HepG2 (cell line): ENCODE measurements at regions not wholly inside any gene's neighbourhood (a gene's known extent, or its start where the extent isn't known, plus 50 kb on each side); places are given as distances from the start of the nearest gene placed in this dataset.

Experiments
- ATAC-seq: fragments of 200-7000 bp; cut with Tn5 transposase; 3 replicates; pipeline ENCODE4 v1.9.1; 2020; ENCODE audit warnings: mild to moderate bottlenecking, moderate library complexity
- BruUV-seq: library from RNA; stranded (reverse); fragments of 400-500 nt; replicated peaks from 2 replicates; lab custom pipeline; 2021; lab: Mats Ljungman, UMichigan
- CTCF ChIA-PET: fragments of 300-600 bp; formaldehyde crosslinking; extraction: SDS; loops from one replicate; lab custom pipeline; 2021; ENCODE audit warnings: low total read pairs, inconsistent platforms, low intra/inter-chr PET ratio; lab: Yijun Ruan, JAX
- POLR2A ChIA-PET: fragments of 350-600 bp; sonication (Branson Sonifier 250); formaldehyde crosslinking; loops from one replicate; lab custom pipeline; 2020; ENCODE audit warnings: antibody characterized with exemption, inconsistent platforms; lab: Yijun Ruan, JAX
- DNase-seq: peaks from one replicate; pipeline ENCODE4 v3.0.0-alpha.2; 2015; ENCODE audit warnings: low spot score
- FAIRE-seq: peaks from 3 replicates; lab custom pipeline; 2011; peaks lifted over from hg19 to GRCh38; lab: Jason Lieb, UNC
- H2AFZ ChIP-seq: one replicate; pipeline ENCODE4 v1.6.1; 2011; ENCODE audit warnings: low read length, inconsistent platforms
- H3K27ac ChIP-seq: fragments of 300-600 bp; 3 replicates; pipeline ENCODE4 v1.8.0; 2011; ENCODE audit warnings: mixed run types, mild to moderate bottlenecking, mixed read lengths, low read length, inconsistent platforms; ENCODE audit not compliant: insufficient read depth; ENCODE audit errors: extremely low read length
- H3K27me3 ChIP-seq, 2 experiments: fragments of 200-600 bp in 1 of 2; 2 replicates in 1 of 2; 3 replicates in 1 of 2; pipeline versions ENCODE4 v1.6.0 to v1.8.0; 2011; ENCODE audit warnings: low read length in 2 of 2, mild to moderate bottlenecking in 2 of 2, moderate library complexity in 2 of 2, inconsistent platforms in 1 of 2; ENCODE audit not compliant: insufficient read depth in 2 of 2, control insufficient read depth in 1 of 2
- H3K36me3 ChIP-seq, 2 experiments: fragments of 200-600 bp in 1 of 2; replicated peaks in 1 of 2; 2 replicates in 1 of 2; 3 replicates in 1 of 2; pipeline versions ENCODE4 v1.5.1 to v1.8.0; 2011; ENCODE audit warnings: low read length in 2 of 2, inconsistent platforms in 1 of 2; ENCODE audit not compliant: insufficient read depth in 2 of 2, control insufficient read depth in 1 of 2
- H3K4me1 ChIP-seq: 2 replicates; pipeline ENCODE4 v1.5.1; 2012; ENCODE audit warnings: low read length, inconsistent platforms; ENCODE audit not compliant: insufficient read depth
- H3K4me2 ChIP-seq: 2 replicates; pipeline ENCODE4 v1.6.0; 2011; ENCODE audit warnings: low read depth, low read length, inconsistent platforms
- H3K4me3 ChIP-seq, 3 experiments: fragments of 200-600 bp in 1 of 3; sonication (generic), shearing (Covaris generic) in 1 of 3; replicated peaks in 1 of 3; 2 replicates each; pipeline ENCODE4 v1.5.1; 2011 to 2016; ENCODE audit warnings: low read length in 3 of 3, inconsistent platforms in 2 of 3, low read depth in 2 of 3, mild to moderate bottlenecking in 2 of 3, control low read depth in 1 of 3, mixed read lengths in 1 of 3; ENCODE audit not compliant: insufficient read depth in 1 of 3
- H3K79me2 ChIP-seq: one replicate; pipeline ENCODE4 v1.6.1; 2011; ENCODE audit warnings: low read length, inconsistent platforms; ENCODE audit not compliant: insufficient read depth
- H3K9ac ChIP-seq: 2 replicates; pipeline ENCODE4 v1.6.0; 2011; ENCODE audit warnings: mild to moderate bottlenecking, low read depth, low read length, inconsistent platforms; ENCODE audit not compliant: insufficient read depth
- H3K9me3 ChIP-seq: 2 replicates; pipeline ENCODE4 v1.5.1; 2012; ENCODE audit warnings: mild to moderate bottlenecking, low read length
- H4K20me1 ChIP-seq: 2 replicates; pipeline ENCODE4 v1.6.0; 2011; ENCODE audit warnings: inconsistent platforms, mild to moderate bottlenecking, low read length, moderate library complexity; ENCODE audit not compliant: insufficient read depth
- ATF7-NPFF ChIP-seq: sonication (generic); formaldehyde crosslinking; IDR thresholded peaks from 2 replicates; pipeline ENCODE4 v1.8.1; 2023; ENCODE audit warnings: mild to moderate bottlenecking, low read depth, missing genetic modification reagents, moderate library complexity
- CBX1 ChIP-seq: IDR thresholded peaks from one replicate; pipeline ENCODE4 v1.6.1; 2016; ENCODE audit warnings: antibody characterized with exemption, low read depth
- CTCF ChIP-seq: sonication (generic); formaldehyde crosslinking; IDR thresholded peaks from 2 replicates; pipeline ENCODE4 v1.5.0; 2020; ENCODE audit warnings: mild to moderate bottlenecking, missing genetic modification reagents, moderate library complexity
- HIVEP1 ChIP-seq: sonication (generic); formaldehyde crosslinking; IDR thresholded peaks from 2 replicates; pipeline ENCODE4 v1.4.0; 2020; ENCODE audit warnings: mild to moderate bottlenecking, missing genetic modification reagents
- NPAS2 ChIP-seq: sonication (generic); formaldehyde crosslinking; IDR thresholded peaks from 2 replicates; pipeline ENCODE4 v1.8.0; 2022; ENCODE audit warnings: mild to moderate bottlenecking, missing genetic modification reagents, borderline replicate concordance
- ZNF34 ChIP-seq: sonication (generic); formaldehyde crosslinking; IDR thresholded peaks from 2 replicates; pipeline ENCODE4 v1.4.0; 2020; ENCODE audit warnings: mild to moderate bottlenecking, missing genetic modification reagents, borderline replicate concordance
- ZNF614 ChIP-seq: IDR thresholded peaks from 2 replicates; pipeline ENCODE4 v1.6.1; 2018; ENCODE audit warnings: missing biosample characterization, missing genetic modification reagents, inconsistent platforms, borderline replicate concordance
- ZNF761 ChIP-seq: sonication (generic); formaldehyde crosslinking; conservative IDR thresholded peaks from 2 replicates; pipeline ENCODE4 v1.4.0; 2020; ENCODE audit warnings: mild to moderate bottlenecking, missing genetic modification reagents
- WGBS: methylation state at CpG from one replicate; pipeline ENCODE4 v1.1.6; 2017; ENCODE audit warnings: low lambda C conversion rate; 5-methylcytosine and 5-hydroxymethylcytosine counted together
- in situ Hi-C: cut with HindIII; loops from 2 replicates; pipeline ENCODE4 v1.10.0; 2017; ENCODE audit warnings: low pct_unique_long_range_greater_than_20kb; ENCODE audit not compliant: extremely low pct_ligation_motif_present
- intact Hi-C: fragments of 100-400 bp; cut with micrococcal nuclease; formaldehyde crosslinking; loops from one replicate; pipeline ENCODE4 v1.10.0; 2022; ENCODE audit not compliant: unreplicated experiment

GRCh38 chr4:84158670-84159069 is 340.4 kb downstream of the NKX6-1 start (continued):
- TF ChIP-seq ZNF761 (CRISPR knock-in tag) (no peak), ZNF614 (CRISPR knock-in tag) (no peak), ATF7-NPFF (no peak), NPAS2 (CRISPR knock-in tag) (no peak), HIVEP1 (no peak), CBX1 (no peak)

GRCh38 chr4:84151574-84151973 is 347.5 kb downstream of the NKX6-1 start:
- H3K4me3 ChIP-seq, result no peak overlapping the region
- no peak overlapping the region for H3K4me2 ChIP-seq
- CTCF ChIA-PET, result no interaction called here
- H3K79me2 ChIP-seq, result no peaks in the 10 kb centered on the region
- no peak overlapping the region for H3K9ac ChIP-seq
- H3K9me3 ChIP-seq, result no peaks in the 10 kb centered on the region
- DNase-seq (no peak), ATAC-seq (peak; percentile 72), FAIRE-seq (no peak)
- H3K36me3 ChIP-seq, result no peaks in the 10 kb centered on the region
- no peaks in the 10 kb centered on the region for H3K4me1 ChIP-seq
- H4K20me1 ChIP-seq, result no peaks in the 10 kb centered on the region
- in situ Hi-C loops (no loop called here), intact Hi-C loops (no loop called here)
- TF ChIP-seq CTCF (CRISPR knock-in tag), result peak; percentile 37
- TF ChIP-seq ZNF34 (CRISPR knock-in tag), result no peak
- WGBS, result 0% methylated on average over 2 of the region's 2 CpGs
- POLR2A ChIA-PET, result no interaction called here
- H2AFZ ChIP-seq, result no peak overlapping the region
- no peak overlapping the region for H3K27ac ChIP-seq
- no peaks in the 10 kb centered on the region for H3K27me3 ChIP-seq
- BruUV-seq, result no TSS peak
